Liver (tissue), 7 donors: ENCODE measurements at regions not wholly inside any gene's neighbourhood (a gene's known extent, or its start where the extent isn't known, plus 50 kb on each side); places are given as distances from the start of the nearest gene placed in this dataset.

Experiments used
- DNase-seq: peaks from one replicate; pipeline ENCODE4 v3.0.0-alpha.2; 2017; ENCODE audit warnings: low spot score
- H3K27ac ChIP-seq, 2 donors: one replicate each; pipeline ENCODE4 v1.7.0; 2013; ENCODE audit warnings: inconsistent platforms in 2 of 2, low read length in 2 of 2, control low read depth in 1 of 2, low read depth in 1 of 2, mild to moderate bottlenecking in 1 of 2
- H3K27me3 ChIP-seq, 4 donors: one replicate each; pipeline versions ENCODE4 v1.6.1 to v1.7.0; 2013; ENCODE audit warnings: low read length in 3 of 4, inconsistent platforms in 1 of 4, mild to moderate bottlenecking in 1 of 4, moderate library complexity in 1 of 4; ENCODE audit not compliant: control insufficient read depth in 4 of 4, insufficient read depth in 4 of 4
- H3K36me3 ChIP-seq, 4 donors: one replicate each; pipeline versions ENCODE4 v1.6.1 to v1.7.0; 2013; ENCODE audit warnings: low read length in 3 of 4, mild to moderate bottlenecking in 3 of 4, low read depth in 1 of 4, moderate library complexity in 1 of 4; ENCODE audit not compliant: control insufficient read depth in 4 of 4, insufficient read depth in 3 of 4
- H3K4me1 ChIP-seq, 4 donors: one replicate each; pipeline versions ENCODE4 v1.6.1 to v1.7.0; 2013; ENCODE audit warnings: low read length in 3 of 4, mild to moderate bottlenecking in 3 of 4, moderate library complexity in 1 of 4; ENCODE audit not compliant: control insufficient read depth in 4 of 4, insufficient read depth in 4 of 4
- H3K4me3 ChIP-seq, 3 donors: one replicate each; pipeline versions ENCODE4 v1.6.1 to v1.7.0; 2013; ENCODE audit warnings: low read length in 3 of 3, control low read depth in 1 of 3, low read depth in 1 of 3, mild to moderate bottlenecking in 1 of 3
- H3K9ac ChIP-seq, 2 donors: one replicate each; pipeline ENCODE4 v1.7.0; 2013; ENCODE audit warnings: low read length in 2 of 2, mild to moderate bottlenecking in 2 of 2, moderate library complexity in 2 of 2, control low read depth in 1 of 2, low read depth in 1 of 2
- H3K9me3 ChIP-seq, 4 donors: one replicate each; pipeline versions ENCODE4 v1.6.1 to v1.7.0; 2013; ENCODE audit warnings: low read length in 3 of 4; ENCODE audit not compliant: control insufficient read depth in 4 of 4
- EGR1 ChIP-seq, 2 donors: IDR thresholded peaks; 2 replicates each; pipeline ENCODE4 v1.6.1; 2016 to 2018; ENCODE audit warnings: antibody characterized with exemption in 2 of 2, low read depth in 2 of 2
- FOXA2 ChIP-seq: IDR thresholded peaks from 2 replicates; pipeline ENCODE4 v1.6.1; 2016; ENCODE audit warnings: antibody characterized with exemption
- HNF4A ChIP-seq, 2 donors: conservative IDR thresholded peaks; 2 replicates each; pipeline ENCODE4 v1.6.1; 2016; ENCODE audit warnings: antibody characterized with exemption in 2 of 2, mild to moderate bottlenecking in 2 of 2
- JUND ChIP-seq, 2 donors: IDR thresholded peaks; 2 replicates each; pipeline ENCODE4 v1.6.1; 2016; ENCODE audit warnings: antibody characterized with exemption in 2 of 2
- NR2F2 ChIP-seq: IDR thresholded peaks from 2 replicates; pipeline ENCODE4 v1.6.1; 2016; ENCODE audit warnings: antibody characterized with exemption
- RAD21 ChIP-seq, 2 donors: IDR thresholded peaks; 2 replicates each; pipeline ENCODE4 v1.6.1; 2016; ENCODE audit warnings: antibody characterized with exemption in 2 of 2, mild to moderate bottlenecking in 2 of 2
- RXRA ChIP-seq, 2 donors: IDR thresholded peaks; 2 replicates each; pipeline ENCODE4 v1.6.1; 2017 to 2018; ENCODE audit warnings: antibody characterized with exemption in 2 of 2, mild to moderate bottlenecking in 1 of 2
- SP1 ChIP-seq: IDR thresholded peaks from 2 replicates; pipeline ENCODE4 v1.6.1; 2018; ENCODE audit warnings: antibody characterized with exemption, mild to moderate bottlenecking
- TAF1 ChIP-seq: conservative IDR thresholded peaks from 2 replicates; pipeline ENCODE4 v1.6.1; 2016; ENCODE audit warnings: antibody characterized with exemption, mild to moderate bottlenecking
- WGBS: extraction: QIAGEN DNeasy Blood & Tissue Kit; methylation state at CpG from one replicate; pipeline ENCODE4 v1.1.7; 2013; 5-methylcytosine and 5-hydroxymethylcytosine counted together
- TF ChIP-seq, protein P1 (sequence below): IDR thresholded peaks from 2 replicates; pipeline ENCODE4 v1.6.1; 2016; ENCODE audit warnings: antibody characterized with exemption, mild to moderate bottlenecking
- TF ChIP-seq, protein P2 (sequence below): IDR thresholded peaks from 2 replicates; pipeline ENCODE4 v1.6.1; 2016; ENCODE audit warnings: antibody characterized with exemption
- TF ChIP-seq, protein P3 (sequence below): IDR thresholded peaks from 2 replicates; pipeline ENCODE4 v1.6.1; 2016; ENCODE audit warnings: antibody characterized with exemption
- donor health status: healthy.
- donor health status: healthy.
- donor health status: healthy.
- donor health status: healthy.

DNA sequence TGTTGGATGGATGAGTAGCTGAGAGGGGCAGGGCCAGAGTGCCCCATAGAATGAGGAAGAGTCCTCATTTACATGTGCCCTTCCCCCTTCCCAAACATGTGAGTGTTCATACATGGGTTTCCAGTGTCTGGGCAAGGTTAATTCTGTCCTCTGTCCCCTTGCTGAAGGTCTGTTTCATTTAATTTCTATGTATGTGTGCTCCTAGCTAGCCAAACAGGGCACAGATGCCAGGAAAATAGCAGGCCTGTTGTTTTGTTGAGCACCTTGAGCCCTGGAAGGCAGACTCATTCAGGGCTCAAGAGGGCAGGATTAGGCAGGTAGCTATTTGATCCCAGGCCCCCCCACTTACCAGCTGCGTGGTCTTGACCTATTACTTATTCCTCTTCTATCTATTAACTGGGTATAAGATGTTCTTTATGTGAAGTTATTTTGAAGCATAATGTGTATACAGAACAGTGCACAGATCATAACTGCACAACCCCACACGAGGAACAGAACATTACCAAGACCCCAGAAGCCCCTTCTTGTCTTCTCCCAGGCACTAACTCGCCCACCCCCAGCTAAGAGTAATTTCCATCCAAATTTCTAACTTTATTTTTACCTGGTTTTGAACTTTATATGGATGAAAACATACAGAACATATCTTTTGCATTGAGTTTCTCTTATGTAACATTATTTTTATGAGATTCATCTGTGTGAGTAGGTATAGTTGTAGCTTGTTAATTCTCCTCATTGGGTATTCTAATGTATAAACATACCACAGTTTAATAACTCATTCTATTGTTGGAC, 164.3 kb downstream of the RPIA start:
- H3K9me3 ChIP-seq, result no peaks in the 10 kb centered on the region
- DNase-seq, result no peak
- no peaks in the 10 kb centered on the region for H3K36me3 ChIP-seq
- no peaks in the 10 kb centered on the region for H3K4me1 ChIP-seq
- no peak overlapping the region for H3K9ac ChIP-seq
- no peak for TF ChIP-seq RXRA (IDR thresholded peaks at IDR 0.05)
- TF ChIP-seq, protein P1, sequence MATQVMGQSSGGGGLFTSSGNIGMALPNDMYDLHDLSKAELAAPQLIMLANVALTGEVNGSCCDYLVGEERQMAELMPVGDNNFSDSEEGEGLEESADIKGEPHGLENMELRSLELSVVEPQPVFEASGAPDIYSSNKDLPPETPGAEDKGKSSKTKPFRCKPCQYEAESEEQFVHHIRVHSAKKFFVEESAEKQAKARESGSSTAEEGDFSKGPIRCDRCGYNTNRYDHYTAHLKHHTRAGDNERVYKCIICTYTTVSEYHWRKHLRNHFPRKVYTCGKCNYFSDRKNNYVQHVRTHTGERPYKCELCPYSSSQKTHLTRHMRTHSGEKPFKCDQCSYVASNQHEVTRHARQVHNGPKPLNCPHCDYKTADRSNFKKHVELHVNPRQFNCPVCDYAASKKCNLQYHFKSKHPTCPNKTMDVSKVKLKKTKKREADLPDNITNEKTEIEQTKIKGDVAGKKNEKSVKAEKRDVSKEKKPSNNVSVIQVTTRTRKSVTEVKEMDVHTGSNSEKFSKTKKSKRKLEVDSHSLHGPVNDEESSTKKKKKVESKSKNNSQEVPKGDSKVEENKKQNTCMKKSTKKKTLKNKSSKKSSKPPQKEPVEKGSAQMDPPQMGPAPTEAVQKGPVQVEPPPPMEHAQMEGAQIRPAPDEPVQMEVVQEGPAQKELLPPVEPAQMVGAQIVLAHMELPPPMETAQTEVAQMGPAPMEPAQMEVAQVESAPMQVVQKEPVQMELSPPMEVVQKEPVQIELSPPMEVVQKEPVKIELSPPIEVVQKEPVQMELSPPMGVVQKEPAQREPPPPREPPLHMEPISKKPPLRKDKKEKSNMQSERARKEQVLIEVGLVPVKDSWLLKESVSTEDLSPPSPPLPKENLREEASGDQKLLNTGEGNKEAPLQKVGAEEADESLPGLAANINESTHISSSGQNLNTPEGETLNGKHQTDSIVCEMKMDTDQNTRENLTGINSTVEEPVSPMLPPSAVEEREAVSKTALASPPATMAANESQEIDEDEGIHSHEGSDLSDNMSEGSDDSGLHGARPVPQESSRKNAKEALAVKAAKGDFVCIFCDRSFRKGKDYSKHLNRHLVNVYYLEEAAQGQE, result no peak
- no peak for TF ChIP-seq TAF1
- TF ChIP-seq EGR1 (IDR thresholded peaks at IDR 0.05; ENCODE audit: low read depth in 2 of 2), result no peak
- no peak overlapping the region for H3K4me3 ChIP-seq
- WGBS, result 76% methylated on average over 3 of the region's 3 CpGs
- H3K27me3 ChIP-seq, result no peaks in the 10 kb centered on the region
- H3K27ac ChIP-seq, result no peak overlapping the region

DNA sequence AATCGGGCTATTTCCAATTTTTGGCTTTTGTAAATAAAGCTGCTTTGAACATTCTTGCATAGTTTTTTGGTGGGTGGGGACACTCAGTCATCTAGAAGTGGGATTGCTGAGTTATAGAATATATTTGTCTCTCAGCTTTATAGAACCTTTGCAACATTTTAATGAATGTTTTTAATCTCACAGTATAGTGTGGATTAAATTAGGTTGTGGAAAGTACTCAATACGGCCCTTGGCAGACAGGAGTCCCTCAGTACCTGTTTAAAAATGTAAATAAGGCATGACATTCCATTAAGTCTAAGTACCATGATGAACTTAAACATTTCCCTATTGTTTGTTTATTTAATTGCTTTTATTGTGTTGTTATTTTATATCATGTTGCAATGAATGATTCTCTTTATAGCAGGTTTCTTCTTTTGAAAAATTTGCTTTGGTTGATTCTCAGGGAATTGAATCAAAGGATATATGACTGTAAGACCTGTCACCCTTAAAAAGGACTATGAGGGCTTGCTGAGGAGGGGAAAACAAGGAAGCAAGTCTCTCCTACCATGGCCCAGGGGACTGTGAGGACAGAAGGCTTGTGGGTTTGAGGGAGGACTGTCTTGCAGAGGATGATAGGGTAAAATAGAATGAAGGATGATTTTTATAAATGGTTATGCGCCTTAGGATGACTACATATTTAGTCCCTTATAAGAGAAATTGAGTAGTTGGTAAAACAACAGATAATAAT, 165.1 kb downstream of the RPIA start:
- TF ChIP-seq, protein P2, sequence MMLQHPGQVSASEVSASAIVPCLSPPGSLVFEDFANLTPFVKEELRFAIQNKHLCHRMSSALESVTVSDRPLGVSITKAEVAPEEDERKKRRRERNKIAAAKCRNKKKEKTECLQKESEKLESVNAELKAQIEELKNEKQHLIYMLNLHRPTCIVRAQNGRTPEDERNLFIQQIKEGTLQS, result no peak
- TF ChIP-seq HNF4A (conservative IDR thresholded peaks at IDR 0.05), result no peak
- H3K4me3 ChIP-seq, result no peak overlapping the region

DNA sequence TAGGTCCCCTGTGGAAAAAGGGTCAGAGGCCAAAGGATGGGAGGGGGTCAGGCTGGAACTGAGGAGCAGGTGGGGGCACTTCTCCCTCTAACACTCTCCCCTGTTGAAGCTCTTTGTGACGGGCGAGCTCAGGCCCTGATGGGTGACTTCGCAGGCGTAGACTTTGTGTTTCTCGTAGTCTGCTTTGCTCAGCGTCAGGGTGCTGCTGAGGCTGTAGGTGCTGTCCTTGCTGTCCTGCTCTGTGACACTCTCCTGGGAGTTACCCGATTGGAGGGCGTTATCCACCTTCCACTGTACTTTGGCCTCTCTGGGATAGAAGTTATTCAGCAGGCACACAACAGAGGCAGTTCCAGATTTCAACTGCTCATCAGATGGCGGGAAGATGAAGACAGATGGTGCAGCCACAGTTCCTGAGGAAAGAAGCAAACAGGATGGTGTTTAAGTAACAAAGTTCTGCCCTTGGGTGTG, 165.8 kb downstream of the RPIA start:
- H3K4me3 ChIP-seq, result no peak overlapping the region
- no peaks in the 10 kb centered on the region for H3K27me3 ChIP-seq
- H3K4me1 ChIP-seq, result no peaks in the 10 kb centered on the region
- H3K9me3 ChIP-seq, result no peaks in the 10 kb centered on the region
- no peak overlapping the region for H3K27ac ChIP-seq
- WGBS, result 66% methylated on average over 9 of the region's 9 CpGs
- no peak for DNase-seq
- H3K9ac ChIP-seq, result no peak overlapping the region
- no peaks in the 10 kb centered on the region for H3K36me3 ChIP-seq
- TF ChIP-seq, protein P3, sequence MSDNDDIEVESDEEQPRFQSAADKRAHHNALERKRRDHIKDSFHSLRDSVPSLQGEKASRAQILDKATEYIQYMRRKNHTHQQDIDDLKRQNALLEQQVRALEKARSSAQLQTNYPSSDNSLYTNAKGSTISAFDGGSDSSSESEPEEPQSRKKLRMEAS, result no peak
- TF ChIP-seq NR2F2 (no peak), SP1 (no peak), FOXA2 (no peak), HNF4A (conservative IDR thresholded peaks at IDR 0.05) (no peak), EGR1 (IDR thresholded peaks at IDR 0.05; ENCODE audit: low read depth in 2 of 2) (no peak), RAD21 (IDR thresholded peaks at IDR 0.05) (no peak), JUND (IDR thresholded peaks at IDR 0.05) (no peak), TAF1 (no peak)
- TF ChIP-seq, protein P1, result no peak

More for the DNA sequence above, 165.1 kb downstream of the RPIA start:
- WGBS, result 91% methylated on average over 3 of the region's 3 CpGs
- no peaks in the 10 kb centered on the region for H3K9me3 ChIP-seq
- H3K27ac ChIP-seq, result no peak overlapping the region
- no peak for DNase-seq
- H3K9ac ChIP-seq, result no peak overlapping the region
- H3K27me3 ChIP-seq, result no peaks in the 10 kb centered on the region
- no peaks in the 10 kb centered on the region for H3K4me1 ChIP-seq
- no peaks in the 10 kb centered on the region for H3K36me3 ChIP-seq
